Tibial artery (tissue), 4 donors: ENCODE measurements at regions not wholly inside any gene's neighbourhood (a gene's known extent, or its start where the extent isn't known, plus 50 kb on each side); places are given as distances from the start of the nearest gene placed in this dataset.

ENCODE experiments used
- DNase-seq, 2 donors: peaks; one replicate each; pipeline ENCODE4 v3.0.0-alpha.2; 2019
- H3K27ac ChIP-seq, 2 donors: fragments of 200-600 bp; sonication (generic) in 1 of 2; 1 replicate in 1 of 2; 2 replicates in 1 of 2; pipeline ENCODE4 v1.5.1; 2018 to 2019; ENCODE audit warnings: mild to moderate bottlenecking in 1 of 2
- H3K27me3 ChIP-seq, 2 donors: fragments of 200-600 bp; sonication (generic) in 1 of 2; one replicate each; pipeline versions ENCODE4 v1.5.1 to v1.6.0; 2016 to 2019
- H3K36me3 ChIP-seq, 3 donors: fragments of 200-600 bp; sonication (generic) in 2 of 3; one replicate each; pipeline ENCODE4 v1.5.1; 2016 to 2019; ENCODE audit warnings: mild to moderate bottlenecking in 2 of 3
- H3K4me1 ChIP-seq, 4 donors: fragments of 200-600 bp; sonication (generic) in 2 of 4; 1 replicate in 3 of 4; 2 replicates in 1 of 4; pipeline ENCODE4 v1.5.1; 2016 to 2019
- H3K4me3 ChIP-seq, 2 donors: fragments of 200-600 bp; sonication (generic) in 1 of 2; 1 replicate in 1 of 2; 2 replicates in 1 of 2; pipeline ENCODE4 v1.5.1; 2018 to 2019; ENCODE audit warnings: mild to moderate bottlenecking in 2 of 2
- H3K9me3 ChIP-seq, 3 donors: fragments of 200-600 bp; sonication (generic) in 1 of 3; one replicate each; pipeline ENCODE4 v1.5.1; 2016 to 2019
- intact Hi-C: fragments of 100-400 bp; cut with DNase I; formaldehyde crosslinking; loops from one replicate; pipeline ENCODE4 v1.15.0; 2023; ENCODE audit warnings: low total_unique reads
- TF ChIP-seq, protein P1 (sequence below), 2 experiments: fragments of 200-600 bp in 1 of 2; fragments of 450-650 bp in 1 of 2; IDR thresholded peaks; one replicate each; pipeline ENCODE4 v1.5.1; 2017 to 2019; ENCODE audit warnings: antibody characterized with exemption in 2 of 2, mild to moderate bottlenecking in 1 of 2, moderate library complexity in 1 of 2

DNA sequence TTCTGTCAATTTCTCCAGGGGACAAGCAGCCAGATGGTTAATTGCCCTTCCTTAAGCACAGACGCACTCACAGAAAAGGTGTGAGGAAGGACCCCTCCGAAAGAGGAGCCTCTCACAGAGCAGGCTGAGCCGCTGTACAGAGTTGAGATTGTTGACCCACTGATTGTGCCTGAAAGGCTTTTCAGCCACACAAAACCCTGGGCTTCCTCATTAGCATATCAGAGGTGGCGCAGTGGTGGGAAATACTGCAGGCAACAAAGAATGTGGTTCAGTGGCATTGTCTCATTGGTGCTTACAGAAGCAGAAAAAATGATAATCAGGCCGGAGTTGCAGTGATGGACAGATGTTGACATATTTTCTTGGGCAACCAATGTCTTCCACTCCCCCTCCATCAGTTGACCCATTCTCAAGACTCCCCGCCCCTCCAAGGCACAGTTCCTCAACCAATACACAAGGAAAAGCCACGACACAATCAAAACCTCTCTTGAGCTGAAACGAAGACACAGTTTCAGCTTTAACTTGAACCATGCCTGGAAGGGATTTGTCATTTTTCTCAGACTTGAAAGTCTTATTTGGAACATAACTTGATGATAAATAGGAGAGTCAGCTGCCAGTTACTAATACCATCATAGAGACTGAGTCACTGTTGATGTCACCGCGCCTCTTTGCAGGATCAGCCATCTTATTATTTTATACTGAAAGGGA is 53.1 kb downstream of the ATXN3L start:
- H3K27me3 ChIP-seq: no peaks in the 10 kb centered on the region
- no peak for DNase-seq
- TF ChIP-seq, protein P1, sequence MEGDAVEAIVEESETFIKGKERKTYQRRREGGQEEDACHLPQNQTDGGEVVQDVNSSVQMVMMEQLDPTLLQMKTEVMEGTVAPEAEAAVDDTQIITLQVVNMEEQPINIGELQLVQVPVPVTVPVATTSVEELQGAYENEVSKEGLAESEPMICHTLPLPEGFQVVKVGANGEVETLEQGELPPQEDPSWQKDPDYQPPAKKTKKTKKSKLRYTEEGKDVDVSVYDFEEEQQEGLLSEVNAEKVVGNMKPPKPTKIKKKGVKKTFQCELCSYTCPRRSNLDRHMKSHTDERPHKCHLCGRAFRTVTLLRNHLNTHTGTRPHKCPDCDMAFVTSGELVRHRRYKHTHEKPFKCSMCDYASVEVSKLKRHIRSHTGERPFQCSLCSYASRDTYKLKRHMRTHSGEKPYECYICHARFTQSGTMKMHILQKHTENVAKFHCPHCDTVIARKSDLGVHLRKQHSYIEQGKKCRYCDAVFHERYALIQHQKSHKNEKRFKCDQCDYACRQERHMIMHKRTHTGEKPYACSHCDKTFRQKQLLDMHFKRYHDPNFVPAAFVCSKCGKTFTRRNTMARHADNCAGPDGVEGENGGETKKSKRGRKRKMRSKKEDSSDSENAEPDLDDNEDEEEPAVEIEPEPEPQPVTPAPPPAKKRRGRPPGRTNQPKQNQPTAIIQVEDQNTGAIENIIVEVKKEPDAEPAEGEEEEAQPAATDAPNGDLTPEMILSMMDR (IDR thresholded peaks at IDR 0.05): no peak
- intact Hi-C loops: no loop called here
- H3K4me1 ChIP-seq: no peaks in the 10 kb centered on the region
- no peak overlapping the region for H3K4me3 ChIP-seq
- no peak overlapping the region for H3K27ac ChIP-seq
- H3K36me3 ChIP-seq: no peaks in the 10 kb centered on the region
- no peaks in the 10 kb centered on the region for H3K9me3 ChIP-seq

DNA sequence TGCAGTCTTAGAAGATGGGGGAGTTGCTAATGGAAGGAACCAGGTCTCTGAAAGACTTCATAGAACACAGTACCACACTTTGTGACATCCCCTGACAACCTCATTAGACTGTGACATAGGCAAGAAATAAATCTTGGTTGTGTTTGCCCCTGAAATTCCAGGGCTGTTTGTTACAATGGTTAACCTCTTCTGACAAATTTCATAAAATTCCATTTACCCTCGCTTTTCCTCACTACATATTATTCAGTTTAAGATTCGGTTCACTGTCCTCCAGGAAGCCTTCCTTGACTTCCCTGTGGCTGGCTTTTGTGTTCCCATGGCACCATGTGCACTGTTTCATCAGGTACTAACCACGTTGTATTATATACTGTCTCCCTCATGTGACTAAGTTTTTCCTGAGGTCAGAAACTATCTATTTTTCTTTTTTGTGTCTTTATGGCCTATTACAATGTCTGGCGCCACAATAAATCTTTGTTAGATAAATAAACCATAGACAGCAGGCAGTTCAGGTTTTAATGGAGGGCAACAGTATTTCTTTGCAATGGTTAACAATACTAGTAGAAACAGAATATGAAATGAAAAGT is 54.2 kb downstream of the ATXN3L start:
- no peak overlapping the region for H3K4me3 ChIP-seq
- no peaks in the 10 kb centered on the region for H3K27me3 ChIP-seq
- intact Hi-C loops: no loop called here
- TF ChIP-seq, protein P1 (IDR thresholded peaks at IDR 0.05): no peak
- H3K9me3 ChIP-seq: no peaks in the 10 kb centered on the region
- H3K27ac ChIP-seq: no peak overlapping the region
- H3K36me3 ChIP-seq: no peaks in the 10 kb centered on the region
- H3K4me1 ChIP-seq: no peaks in the 10 kb centered on the region
- DNase-seq: no peak

DNA sequence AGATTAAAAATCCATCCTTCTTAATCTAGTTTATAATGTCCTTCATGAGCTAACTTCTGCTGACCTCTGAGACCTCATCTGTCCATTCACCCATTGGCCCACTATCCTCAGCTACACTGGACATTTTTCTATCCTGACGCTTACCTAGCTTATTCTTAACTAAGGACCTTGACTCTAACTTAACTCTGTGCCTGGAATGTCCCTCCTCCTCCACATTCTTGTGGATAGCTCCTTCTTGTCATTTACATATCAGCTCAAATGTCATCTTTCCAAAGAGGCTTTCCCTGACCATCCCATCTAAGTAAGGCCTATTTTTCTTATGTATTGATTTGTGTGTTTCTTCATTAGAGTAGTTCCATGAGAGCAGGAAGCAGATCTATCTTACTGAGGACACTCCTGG is 54.7 kb downstream of the ATXN3L start:
- intact Hi-C loops: no loop called here

DNA sequence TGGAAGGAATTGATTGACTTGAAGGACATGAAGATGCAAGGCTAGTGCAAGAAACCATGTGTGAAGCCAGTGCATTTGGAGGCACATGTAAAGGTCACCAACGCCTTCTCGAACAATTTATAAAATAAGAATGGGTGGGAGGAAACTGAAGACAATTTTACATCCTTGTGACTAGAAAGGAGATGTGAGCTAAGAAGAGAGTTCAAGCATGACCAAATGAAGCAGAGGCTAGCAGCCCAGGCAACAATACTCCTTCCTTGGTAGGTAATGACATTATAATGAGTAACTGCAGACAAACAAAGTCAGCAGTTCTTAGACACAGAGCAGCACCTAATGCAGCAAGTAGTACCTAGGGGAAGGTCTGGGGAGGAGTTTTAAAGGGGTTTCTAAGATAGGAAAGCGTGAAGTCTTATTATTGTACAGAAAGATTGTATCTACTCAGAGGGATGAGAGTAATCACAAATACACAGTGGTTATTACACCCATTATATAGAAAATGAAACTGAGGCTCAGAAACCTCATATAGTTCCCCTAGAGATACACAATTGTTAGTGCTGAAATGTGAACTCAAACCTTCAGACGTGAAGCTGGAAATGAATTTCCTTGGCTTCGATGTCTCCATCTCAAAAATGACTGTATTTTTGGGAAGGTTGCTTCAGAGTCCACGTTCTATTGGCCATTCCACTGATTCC is 56.1 kb downstream of the ATXN3L start:
- DNase-seq: no peak
- H3K27me3 ChIP-seq: no peaks in the 10 kb centered on the region
- H3K9me3 ChIP-seq: no peaks in the 10 kb centered on the region
- no peaks in the 10 kb centered on the region for H3K36me3 ChIP-seq
- TF ChIP-seq, protein P1 (IDR thresholded peaks at IDR 0.05): no peak
- intact Hi-C loops: no loop called here
- no peaks in the 10 kb centered on the region for H3K4me1 ChIP-seq
- H3K27ac ChIP-seq: no peak overlapping the region
- H3K4me3 ChIP-seq: no peak overlapping the region

More for the DNA sequence above, 54.7 kb downstream of the ATXN3L start:
- H3K27me3 ChIP-seq: no peaks in the 10 kb centered on the region
- TF ChIP-seq, protein P1 (IDR thresholded peaks at IDR 0.05): no peak
- H3K27ac ChIP-seq: no peak overlapping the region
- no peak overlapping the region for H3K4me3 ChIP-seq
- H3K4me1 ChIP-seq: no peaks in the 10 kb centered on the region
- H3K36me3 ChIP-seq: no peaks in the 10 kb centered on the region
- no peaks in the 10 kb centered on the region for H3K9me3 ChIP-seq
- no peak for DNase-seq

GRCh38 chrX:13261348-13261747 is 58.5 kb downstream of the ATXN3L start:
- H3K27me3 ChIP-seq: no peaks in the 10 kb centered on the region
- TF ChIP-seq, protein P1 (IDR thresholded peaks at IDR 0.05): no peak
- H3K4me1 ChIP-seq: no peaks in the 10 kb centered on the region
- H3K9me3 ChIP-seq: no peaks in the 10 kb centered on the region
- H3K27ac ChIP-seq: no peak overlapping the region
- no peaks in the 10 kb centered on the region for H3K36me3 ChIP-seq
- H3K4me3 ChIP-seq: no peak overlapping the region
- no peak for DNase-seq
- intact Hi-C loops: no loop called here
